H9 (cell line): ENCODE measurements at regions not wholly inside any gene's neighbourhood (a gene's known extent, or its start where the extent isn't known, plus 50 kb on each side); places are given as distances from the start of the nearest gene placed in this dataset.
"Not testable (repeated sequence)": the region's sequence is repeated elsewhere in the genome, so short reads cannot be mapped to it uniquely, and the experiment has no call there.

Source experiments
- DNase-seq: peaks from one replicate; pipeline ENCODE4 v3.0.0-alpha.2; 2017
- H2AFZ ChIP-seq: one replicate; pipeline ENCODE4 v1.6.1; 2013; ENCODE audit warnings: mild to moderate bottlenecking, low read length, control low read depth, moderate library complexity
- H2AK5ac ChIP-seq: 2 replicates; pipeline ENCODE4 v1.6.1; 2013; ENCODE audit warnings: low read length, control low read depth, mixed read lengths; ENCODE audit not compliant: insufficient read length
- H2BK120ac ChIP-seq: one replicate; pipeline ENCODE4 v1.6.1; 2013; ENCODE audit warnings: low read depth, mild to moderate bottlenecking, low read length, control low read depth, inconsistent platforms; ENCODE audit not compliant: poor library complexity, severe bottlenecking
- H2BK12ac ChIP-seq: 2 replicates; pipeline ENCODE4 v1.6.1; 2013; ENCODE audit warnings: low read length, control low read depth, mixed read lengths, low read depth; ENCODE audit not compliant: insufficient read length
- H2BK15ac ChIP-seq: 2 replicates; pipeline ENCODE4 v1.6.1; 2013; ENCODE audit warnings: low read depth, low read length, control low read depth
- H2BK20ac ChIP-seq: one replicate; pipeline ENCODE4 v1.6.1; 2013; ENCODE audit warnings: low read depth, mild to moderate bottlenecking, low read length, control low read depth, inconsistent platforms; ENCODE audit not compliant: poor library complexity, severe bottlenecking
- H2BK5ac ChIP-seq: 2 replicates; pipeline ENCODE4 v1.6.1; 2013; ENCODE audit warnings: low read length, control low read depth, mixed read lengths; ENCODE audit not compliant: insufficient read length
- H3K14ac ChIP-seq: 2 replicates; pipeline ENCODE4 v1.6.1; 2013; ENCODE audit warnings: low read length, control low read depth; ENCODE audit not compliant: insufficient read depth
- H3K18ac ChIP-seq: 2 replicates; pipeline ENCODE4 v1.6.1; 2013; ENCODE audit warnings: low read depth, mild to moderate bottlenecking, mixed read lengths, low read length, control low read depth; ENCODE audit not compliant: insufficient read length
- H3K23ac ChIP-seq: 2 replicates; pipeline ENCODE4 v1.6.1; 2013; ENCODE audit warnings: low read length, control low read depth, mixed read lengths, low read depth; ENCODE audit not compliant: insufficient read length
- H3K23me2 ChIP-seq: 2 replicates; pipeline ENCODE4 v1.6.1; 2013; ENCODE audit warnings: low read depth, mild to moderate bottlenecking, mixed read lengths, low read length, control low read depth; ENCODE audit not compliant: insufficient read length, poor library complexity, severe bottlenecking
- H3K27ac ChIP-seq: 2 replicates; pipeline ENCODE4 v1.5.1; 2013; ENCODE audit warnings: low read length, control low read depth, mixed read lengths, low read depth; ENCODE audit not compliant: insufficient read length
- H3K27me3 ChIP-seq: 2 replicates; pipeline ENCODE4 v1.6.1; 2013; ENCODE audit warnings: low read length, control low read depth, inconsistent platforms; ENCODE audit not compliant: insufficient read depth
- H3K4ac ChIP-seq: 2 replicates; pipeline ENCODE4 v1.6.1; 2013; ENCODE audit warnings: low read depth, mild to moderate bottlenecking, control low read depth, inconsistent platforms, low read length, moderate library complexity
- H3K4me1 ChIP-seq: 2 replicates; pipeline ENCODE4 v1.6.1; 2013; ENCODE audit warnings: low read length, control low read depth, inconsistent platforms; ENCODE audit not compliant: insufficient read depth
- H3K4me2 ChIP-seq: 2 replicates; pipeline ENCODE4 v1.6.1; 2013; ENCODE audit warnings: low read length, control low read depth, mixed read lengths; ENCODE audit not compliant: insufficient read length, insufficient read depth
- H3K56ac ChIP-seq: 2 replicates; pipeline ENCODE4 v1.6.1; 2013; ENCODE audit warnings: low read depth, mild to moderate bottlenecking, mixed read lengths, low read length, control low read depth; ENCODE audit not compliant: insufficient read length
- H3K79me1 ChIP-seq: 2 replicates; pipeline ENCODE4 v1.6.1; 2013; ENCODE audit warnings: low read depth, mild to moderate bottlenecking, moderate library complexity, low read length, control low read depth, inconsistent platforms; ENCODE audit not compliant: insufficient read depth, poor library complexity, severe bottlenecking
- H3K79me2 ChIP-seq: 2 replicates; pipeline ENCODE4 v1.6.1; 2013; ENCODE audit warnings: low read length, control low read depth, inconsistent platforms; ENCODE audit not compliant: insufficient read depth
- H3K9ac ChIP-seq: 2 replicates; pipeline ENCODE4 v1.6.1; 2013; ENCODE audit warnings: low read length, control low read depth, mixed read lengths; ENCODE audit not compliant: insufficient read length; ENCODE audit errors: extremely low read depth
- H3K9me3 ChIP-seq: one replicate; pipeline ENCODE4 v1.6.1; 2013; ENCODE audit warnings: low read depth, low read length, inconsistent platforms; ENCODE audit not compliant: control insufficient read depth
- H3T11ph ChIP-seq: one replicate; pipeline ENCODE4 v1.6.1; 2013; ENCODE audit warnings: mild to moderate bottlenecking, low read length, control low read depth, inconsistent platforms
- H4K20me1 ChIP-seq: one replicate; pipeline ENCODE4 v1.6.1; 2013; ENCODE audit not compliant: control insufficient read depth, insufficient read length, insufficient read depth
- H4K5ac ChIP-seq: 2 replicates; pipeline ENCODE4 v1.6.1; 2013; ENCODE audit warnings: low read depth, mild to moderate bottlenecking, mixed read lengths, low read length, control low read depth; ENCODE audit not compliant: insufficient read length
- H4K8ac ChIP-seq: replicated peaks from 2 replicates; pipeline ENCODE4 v1.6.1; 2013; ENCODE audit warnings: low read length, control low read depth, mixed read lengths, low read depth; ENCODE audit not compliant: insufficient read length
- H4K91ac ChIP-seq: 2 replicates; pipeline ENCODE4 v1.6.1; 2013; ENCODE audit warnings: low read depth, mild to moderate bottlenecking, moderate library complexity, mixed read lengths, low read length, control low read depth; ENCODE audit not compliant: insufficient read length
- H3K27ac Mint-ChIP-seq, 3 experiments: 2 replicates in 2 of 3; 3 replicates in 1 of 3; pipeline ENCODE4 v1.8.0; 2020 to 2021; ENCODE audit warnings: mixed read lengths in 3 of 3, mild to moderate bottlenecking in 1 of 3, moderate library complexity in 1 of 3
- H3K27me3 Mint-ChIP-seq: 2 replicates; pipeline ENCODE4 v1.8.0; 2021; ENCODE audit warnings: low read depth, mild to moderate bottlenecking, moderate library complexity, mixed read lengths
- H3K36me3 Mint-ChIP-seq, 3 experiments: 2 replicates in 2 of 3; 3 replicates in 1 of 3; pipeline ENCODE4 v1.8.0; 2020 to 2021; ENCODE audit warnings: low read depth in 3 of 3, mixed read lengths in 3 of 3; ENCODE audit not compliant: insufficient read depth in 1 of 3
- H3K4me1 Mint-ChIP-seq, 2 experiments: 2 replicates each; pipeline ENCODE4 v1.8.0; 2020; ENCODE audit warnings: mixed read lengths in 2 of 2
- H3K4me3 Mint-ChIP-seq, 2 experiments: 2 replicates in 1 of 2; 3 replicates in 1 of 2; pipeline ENCODE4 v1.8.0; 2020 to 2021; ENCODE audit warnings: mild to moderate bottlenecking in 2 of 2, mixed read lengths in 2 of 2, moderate library complexity in 1 of 2
- H3K9me3 Mint-ChIP-seq, 2 experiments: 2 replicates in 1 of 2; 3 replicates in 1 of 2; pipeline ENCODE4 v1.8.0; 2020; ENCODE audit warnings: mild to moderate bottlenecking in 2 of 2, mixed read lengths in 2 of 2, moderate library complexity in 1 of 2
- CTCF ChIP-seq: fragments of 200-600 bp; sonication (generic); conservative IDR thresholded peaks from 3 replicates; pipeline ENCODE4 v1.8.0; 2021; ENCODE audit warnings: antibody characterized with exemption, mild to moderate bottlenecking
- WGBS: extraction: QIAGEN DNeasy Blood & Tissue Kit; methylation state at CpG from one replicate; pipeline ENCODE4 v1.1.7; 2013; ENCODE audit warnings: missing lambda C conversion rate, low lambda C conversion rate, mixed read lengths; ENCODE audit not compliant: insufficient read length; ENCODE audit errors: extremely low coverage; 5-methylcytosine and 5-hydroxymethylcytosine counted together

- H3K27me3 ChIP-seq, result no peaks in the 10 kb centered on the region
Observed at GRCh38 chr7:32779167-32779566, 112.4 kb downstream of the KBTBD2 start.

GRCh38 chr7:32777041-32777666 is 114.4 kb downstream of the KBTBD2 start:
- H3K27ac Mint-ChIP-seq, H3K18ac ChIP-seq, H2BK20ac ChIP-seq, H3K23me2 ChIP-seq, H3K9me3 ChIP-seq, H3K36me3 Mint-ChIP-seq, H3K9ac ChIP-seq, H3K56ac ChIP-seq, H3K23ac ChIP-seq, H3K79me2 ChIP-seq, H4K91ac ChIP-seq, H3K4me3 Mint-ChIP-seq, H4K5ac ChIP-seq, H3K79me1 ChIP-seq, H2BK12ac ChIP-seq, H3K4me1 ChIP-seq, H3K4me2 ChIP-seq, H2BK120ac ChIP-seq, H3K4ac ChIP-seq, H4K20me1 ChIP-seq, H2BK15ac ChIP-seq, H2AK5ac ChIP-seq, H3K9me3 Mint-ChIP-seq, H3K27ac ChIP-seq, H4K8ac ChIP-seq, H3K14ac ChIP-seq, H3T11ph ChIP-seq, H3K4me1 Mint-ChIP-seq, DNase-seq, H2AFZ ChIP-seq, H3K27me3 Mint-ChIP-seq, H2BK5ac ChIP-seq, H3K27me3 ChIP-seq: not testable (repeated sequence)
- WGBS, result no CpG with 5 or more reads among the region's 4 CpGs

More at GRCh38 chr7:32779167-32779566, 112.4 kb downstream of the KBTBD2 start:
- H2BK12ac ChIP-seq, result no peak overlapping the region
- H3K79me1 ChIP-seq, result no peaks in the 10 kb centered on the region
- H3K4me1 ChIP-seq, result no peaks in the 10 kb centered on the region
- H4K8ac ChIP-seq, result no peak overlapping the region
- no peak overlapping the region for H2AK5ac ChIP-seq
- no peak overlapping the region for H3K27ac ChIP-seq
- H3K4me1 Mint-ChIP-seq, result peaks cover 0 to 11% of the 10 kb centered on the region in 2 experiments; a peak in 3 of 4 replicates
- H3K14ac ChIP-seq, result no peak overlapping the region
- no peaks in the 10 kb centered on the region for H4K20me1 ChIP-seq
- H2BK15ac ChIP-seq, result no peak overlapping the region
- no peak overlapping the region for H2BK20ac ChIP-seq
- no peak overlapping the region for H2BK120ac ChIP-seq
- no peak overlapping the region for H3K9ac ChIP-seq
- H3K4ac ChIP-seq, result no peak overlapping the region
- H3K27ac Mint-ChIP-seq, result peak overlapping the region in 1 of 3 experiments; percentile 5; a peak in 1 of 7 replicates
- no peak overlapping the region for H3K4me2 ChIP-seq
- H3T11ph ChIP-seq, result no peak overlapping the region
- no peak overlapping the region for H3K23ac ChIP-seq
- H2AFZ ChIP-seq, result no peak overlapping the region
- no CpG with 5 or more reads among the region's 1 CpG for WGBS
- H4K91ac ChIP-seq, result no peak overlapping the region
- no peak for DNase-seq
- H3K4me3 Mint-ChIP-seq, result no peak overlapping the region
- no peaks in the 10 kb centered on the region for H3K9me3 ChIP-seq
- no peak overlapping the region for H3K18ac ChIP-seq
- peaks cover 0 to 3% (median 3%) of the 10 kb centered on the region in 3 experiments; a peak in 4 of 7 replicates for H3K36me3 Mint-ChIP-seq
- H3K23me2 ChIP-seq, result no peaks in the 10 kb centered on the region
- TF ChIP-seq CTCF, result no peak
- H4K5ac ChIP-seq, result no peak overlapping the region
- H3K79me2 ChIP-seq, result no peaks in the 10 kb centered on the region
- no peak overlapping the region for H3K56ac ChIP-seq
- no peak overlapping the region for H2BK5ac ChIP-seq
- peaks cover 0 to 10% of the 10 kb centered on the region in 2 experiments; a peak in 3 of 5 replicates for H3K9me3 Mint-ChIP-seq
- H3K27me3 Mint-ChIP-seq, result peaks cover 6% of the 10 kb centered on the region
